Testis (tissue), 2 donors: ENCODE measurements at regions not wholly inside any gene's neighbourhood (a gene's known extent, or its start where the extent isn't known, plus 50 kb on each side); places are given as distances from the start of the nearest gene placed in this dataset.

Source experiments
- DNase-seq: peaks from one replicate; pipeline ENCODE4 v3.0.0-alpha.2; 2019
- H3K27ac ChIP-seq, 2 donors: fragments of 200-600 bp; sonication (generic); one replicate each; pipeline ENCODE4 v1.5.1; 2019
- H3K27me3 ChIP-seq: fragments of 200-600 bp; sonication (generic); one replicate; pipeline ENCODE4 v1.5.1; 2019
- H3K36me3 ChIP-seq: fragments of 200-600 bp; sonication (generic); one replicate; pipeline ENCODE4 v1.5.1; 2017; ENCODE audit warnings: low read depth; ENCODE audit errors: missing control alignments
- H3K4me1 ChIP-seq: fragments of 200-600 bp; sonication (generic); one replicate; pipeline ENCODE4 v1.5.1; 2019
- H3K4me3 ChIP-seq, 2 donors: fragments of 200-600 bp; sonication (generic); one replicate each; pipeline ENCODE4 v1.5.1; 2017 to 2019
- H3K9me3 ChIP-seq: fragments of 200-600 bp; sonication (generic); one replicate; pipeline ENCODE4 v1.5.1; 2017
- POLR2A ChIP-seq: fragments of 450-650 bp; IDR thresholded peaks from one replicate; pipeline ENCODE4 v1.6.1; 2017; ENCODE audit warnings: antibody characterized with exemption, mild to moderate bottlenecking, moderate library complexity
- WGBS, 2 donors: methylation state at CpG; one replicate each; pipeline ENCODE4 v1.1.5; 2018; 5-methylcytosine and 5-hydroxymethylcytosine counted together
- intact Hi-C: fragments of 100-400 bp; cut with DNase I; formaldehyde crosslinking; loops from one replicate; pipeline ENCODE4 v1.15.1; 2023; ENCODE audit warnings: low total_unique reads
- TF ChIP-seq, protein P1 (sequence below), 3 experiments: fragments of 450-650 bp in 2 of 3; fragments of 200-600 bp in 1 of 3; sonication (generic) in 1 of 3; IDR thresholded peaks; one replicate each; pipeline ENCODE4 v1.5.1; 2016 to 2019; ENCODE audit warnings: antibody characterized with exemption in 3 of 3, mild to moderate bottlenecking in 2 of 3, moderate library complexity in 1 of 3

DNA sequence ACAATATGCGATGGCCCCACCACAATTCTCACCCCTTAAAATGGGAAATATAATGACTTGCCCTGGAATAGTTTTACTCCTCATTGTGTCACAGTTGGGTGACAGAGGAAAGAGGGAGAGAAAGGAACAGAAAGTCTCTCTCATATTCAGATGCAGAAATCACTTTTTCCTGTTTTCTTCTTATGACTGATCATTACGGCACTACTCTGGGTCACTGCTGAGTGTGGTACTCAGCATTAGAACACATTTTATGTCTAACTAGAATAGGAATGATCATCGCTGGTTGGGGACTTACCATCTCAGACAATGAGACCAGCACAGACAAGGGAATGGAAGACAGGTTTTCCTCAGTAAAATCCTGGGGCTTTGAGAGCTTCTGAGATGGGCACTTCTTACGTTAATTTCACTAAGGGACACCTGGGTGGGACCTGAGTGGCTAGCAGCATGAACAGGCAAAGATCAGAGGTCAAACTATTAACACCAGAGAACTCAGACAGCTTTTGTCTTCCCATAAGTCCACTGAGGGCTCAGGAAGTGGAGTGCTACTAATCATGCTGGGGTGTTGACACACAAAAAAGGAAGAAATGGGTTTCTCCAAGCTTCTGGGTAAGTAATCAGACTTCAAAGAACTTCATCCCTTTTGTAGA lies 54.9 kb upstream of the ARHGAP18 start:
- Histone ChIP-seq H3K4me1 (peaks cover 7% of the 10 kb centered on the region), H3K36me3 (no peaks in the 10 kb centered on the region), H3K27ac (no peak overlapping the region), H3K4me3 (no peak overlapping the region), H3K27me3 (no peaks in the 10 kb centered on the region), H3K9me3 (no peaks in the 10 kb centered on the region)
- intact Hi-C loops, result no loop called here
- TF ChIP-seq, protein P1, sequence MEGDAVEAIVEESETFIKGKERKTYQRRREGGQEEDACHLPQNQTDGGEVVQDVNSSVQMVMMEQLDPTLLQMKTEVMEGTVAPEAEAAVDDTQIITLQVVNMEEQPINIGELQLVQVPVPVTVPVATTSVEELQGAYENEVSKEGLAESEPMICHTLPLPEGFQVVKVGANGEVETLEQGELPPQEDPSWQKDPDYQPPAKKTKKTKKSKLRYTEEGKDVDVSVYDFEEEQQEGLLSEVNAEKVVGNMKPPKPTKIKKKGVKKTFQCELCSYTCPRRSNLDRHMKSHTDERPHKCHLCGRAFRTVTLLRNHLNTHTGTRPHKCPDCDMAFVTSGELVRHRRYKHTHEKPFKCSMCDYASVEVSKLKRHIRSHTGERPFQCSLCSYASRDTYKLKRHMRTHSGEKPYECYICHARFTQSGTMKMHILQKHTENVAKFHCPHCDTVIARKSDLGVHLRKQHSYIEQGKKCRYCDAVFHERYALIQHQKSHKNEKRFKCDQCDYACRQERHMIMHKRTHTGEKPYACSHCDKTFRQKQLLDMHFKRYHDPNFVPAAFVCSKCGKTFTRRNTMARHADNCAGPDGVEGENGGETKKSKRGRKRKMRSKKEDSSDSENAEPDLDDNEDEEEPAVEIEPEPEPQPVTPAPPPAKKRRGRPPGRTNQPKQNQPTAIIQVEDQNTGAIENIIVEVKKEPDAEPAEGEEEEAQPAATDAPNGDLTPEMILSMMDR (IDR thresholded peaks at IDR 0.05), result no peak
- TF ChIP-seq POLR2A, result no peak
- no peak for DNase-seq
- 92 to 98% methylated on average over 4 of the region's 4 CpGs for WGBS, 2 donors

DNA sequence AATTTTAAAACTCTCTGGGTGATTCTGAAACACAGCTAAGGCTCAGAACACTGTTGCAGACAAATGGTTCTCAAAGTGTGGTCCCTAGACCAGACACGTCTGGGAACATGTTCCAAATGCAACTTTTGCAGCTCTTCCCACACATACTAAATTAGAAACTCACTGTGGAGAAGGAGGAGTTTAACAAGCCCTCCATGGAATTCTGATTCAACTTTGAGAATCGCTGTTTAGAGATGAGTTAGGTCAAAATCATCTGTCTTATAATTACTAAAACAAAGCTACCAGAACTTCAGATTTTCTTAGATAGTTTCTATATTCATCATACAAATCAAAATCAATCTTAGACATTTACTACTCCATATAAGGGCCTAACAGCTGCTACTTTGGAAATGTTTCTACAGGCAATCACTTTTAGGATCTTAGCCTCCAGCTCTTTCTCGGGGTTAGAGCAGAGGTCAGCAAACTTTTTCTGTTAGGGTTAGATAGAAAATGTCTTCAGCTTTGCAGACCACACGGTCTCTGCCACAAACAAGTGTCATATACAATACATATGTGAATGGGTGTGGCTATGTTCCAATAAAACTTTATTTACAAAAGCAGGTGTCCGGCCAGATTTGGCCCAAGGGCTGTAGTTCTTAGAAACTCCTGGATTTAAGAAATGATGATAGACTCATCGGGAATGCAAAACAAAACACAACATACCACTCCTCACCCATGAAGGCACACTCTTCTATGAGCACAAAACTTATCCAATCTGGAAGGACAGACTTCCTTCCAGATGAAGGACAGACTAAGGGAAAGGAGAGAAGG lies 50.0 kb upstream of the ARHGAP18 start:
- H3K27me3 ChIP-seq, result no peaks in the 10 kb centered on the region
- no peak overlapping the region for H3K4me3 ChIP-seq
- H3K27ac ChIP-seq, result no peak overlapping the region
- intact Hi-C loops, result no loop called here
- H3K9me3 ChIP-seq, result no peaks in the 10 kb centered on the region
- no peaks in the 10 kb centered on the region for H3K36me3 ChIP-seq
- WGBS, 2 donors, result 80 to 84% methylated on average over 6 of the region's 6 CpGs
- TF ChIP-seq, protein P1 (IDR thresholded peaks at IDR 0.05), result no peak
- TF ChIP-seq POLR2A, result no peak
- no peaks in the 10 kb centered on the region for H3K4me1 ChIP-seq
- no peak for DNase-seq
